GM23248 (cell line): ENCODE measurements at regions not wholly inside any gene's neighbourhood (a gene's known extent, or its start where the extent isn't known, plus 50 kb on each side); places are given as distances from the start of the nearest gene placed in this dataset.

Source experiments
- EZH2 ChIP-seq: fragments of 200-600 bp; sonication (generic); IDR thresholded peaks from 2 replicates; pipeline ENCODE4 v1.6.1; 2018; ENCODE audit warnings: antibody characterized with exemption, mild to moderate bottlenecking; ENCODE audit not compliant: insufficient read depth, poor library complexity, severe bottlenecking
- EZH2phosphoT487 ChIP-seq: fragments of 200-600 bp; sonication (generic); IDR thresholded peaks from 2 replicates; pipeline ENCODE4 v1.6.1; 2018; ENCODE audit warnings: antibody characterized with exemption, moderate library complexity, mild to moderate bottlenecking, low read depth; ENCODE audit not compliant: insufficient read depth

- TF ChIP-seq EZH2 (no peak), EZH2phosphoT487 (no peak)
Observed at GRCh38 chr18:60196836-60197606, 175.6 kb downstream of the MC4R start.
